Femur (tissue), 1 donor: ENCODE measurements at regions not wholly inside any gene's neighbourhood (a gene's known extent, or its start where the extent isn't known, plus 50 kb on each side); places are given as distances from the start of the nearest gene placed in this dataset.
"Not testable (repeated sequence)": the region's sequence is repeated elsewhere in the genome, so short reads cannot be mapped to it uniquely, and the experiment has no call there.

ENCODE experiments used
- DNase-seq: peaks from one replicate; pipeline ENCODE4 v3.0.0-alpha.2; 2017

DNA sequence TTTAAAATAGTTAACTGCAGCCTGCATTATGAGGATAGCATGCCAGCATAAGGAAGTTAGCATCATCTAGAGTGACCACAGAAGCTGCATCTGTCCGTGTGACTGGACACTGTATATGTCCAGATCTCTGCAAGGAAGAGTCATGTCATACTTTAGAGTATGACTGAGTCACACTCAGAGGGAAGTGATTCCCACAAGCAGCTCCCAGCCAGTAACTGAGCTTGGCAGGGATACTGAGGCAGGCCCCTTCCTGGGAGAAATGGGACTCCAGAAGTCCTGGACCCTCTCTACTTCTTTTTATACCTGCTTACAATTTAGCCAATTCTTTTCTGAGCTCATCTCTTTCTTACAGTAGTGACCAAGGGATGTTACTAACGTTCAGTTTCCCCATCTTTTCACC lies 2975.9 kb downstream of the RPIA start:
- DNase-seq, result not testable (repeated sequence)

DNA sequence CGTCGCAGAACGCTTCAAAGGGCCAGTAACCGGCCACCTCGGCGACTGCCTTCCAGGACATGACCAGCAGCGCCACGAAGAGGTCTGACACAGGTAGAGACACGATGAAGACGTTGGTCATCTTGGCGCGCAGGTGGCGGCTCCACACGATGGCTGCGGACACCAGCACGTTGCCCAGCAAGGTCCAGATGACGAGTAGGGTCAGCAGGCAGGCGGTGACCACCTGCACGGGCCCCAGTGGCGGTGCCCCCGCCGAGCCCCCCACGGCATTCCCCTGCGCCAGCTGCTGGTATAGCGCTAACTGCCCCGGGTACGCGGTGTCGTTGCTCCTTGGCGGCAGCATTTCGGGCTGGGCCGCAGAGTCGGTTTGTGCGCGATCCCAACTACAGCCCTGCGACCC lies 2994.1 kb downstream of the RPIA start:
- not testable (repeated sequence) for DNase-seq

DNA sequence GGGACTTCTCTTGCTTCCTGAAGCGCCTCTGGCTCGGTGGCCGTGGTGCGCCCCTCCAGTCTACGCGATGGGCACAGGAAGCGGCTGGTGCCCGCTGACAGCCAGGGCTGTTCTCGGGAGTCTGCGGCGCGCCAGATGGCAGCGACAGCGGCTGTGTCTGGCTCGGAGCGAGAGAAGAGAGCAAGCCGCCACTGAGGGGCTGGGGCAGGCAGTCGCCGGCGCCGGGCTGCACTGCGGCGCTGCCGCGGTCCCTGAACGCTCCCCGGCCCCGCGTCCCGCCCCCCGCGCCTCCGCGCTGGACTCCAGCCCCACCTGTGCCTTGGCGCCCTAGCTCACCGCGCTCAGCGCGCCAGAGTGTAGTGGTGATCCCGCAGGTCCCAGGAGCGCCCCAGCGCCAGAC lies 2994.6 kb downstream of the RPIA start:
- DNase-seq, result not testable (repeated sequence)
